ENCODE measurements at regions not wholly inside any gene's neighbourhood (a gene's known extent, or its start where the extent isn't known, plus 50 kb on each side); places are given as distances from the start of the nearest gene placed in this dataset.

DNA sequence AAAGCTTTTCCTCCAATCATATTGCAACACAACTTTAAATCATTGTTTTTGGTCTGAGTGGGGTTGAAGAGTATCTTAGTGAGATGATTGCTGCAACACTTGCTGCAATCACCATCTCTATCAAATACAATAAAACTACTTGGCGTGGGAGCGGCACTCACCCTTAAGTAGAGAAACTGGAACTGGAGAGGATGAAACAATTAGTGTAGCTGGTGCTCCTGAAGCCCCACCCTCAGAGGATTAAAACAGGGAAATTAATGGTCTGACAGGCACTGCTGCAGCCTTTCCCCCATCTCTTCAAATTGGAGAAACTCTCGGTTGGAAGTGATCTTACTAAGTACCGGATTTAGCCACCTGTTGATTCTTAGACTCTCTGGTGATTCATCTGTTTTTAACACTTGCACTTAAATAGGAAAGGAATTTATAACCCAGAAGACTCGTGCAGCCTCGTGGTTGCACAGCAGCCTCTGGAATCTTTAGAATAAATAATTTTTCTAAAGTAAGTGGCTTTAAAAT, 80.5 kb upstream of the KIF26B start:
- H3K4me2 ChIP-seq (ENCODE audit: control insufficient read depth, insufficient read depth) = no peak overlapping the region
- no TSS peak for BruUV-seq (replicated peaks)
- DNase-seq (ENCODE audit: low read depth, low spot score) = no peak
- 48% methylated on average over 6 of the region's 6 CpGs for WGBS (ENCODE audit: insufficient coverage, insufficient replicate concordance, low lambda C conversion rate, missing lambda C conversion rate)
- ChIA-PET CTCF (no interaction called here), POLR2A (no interaction called here), RAD21 (ENCODE audit: unreplicated experiment) (no interaction called here), SMC1A (ENCODE audit: uncharacterized antibody, unreplicated experiment) (interaction anchor here (0.7 kb wide), 1 partner anchor 18 kb away, joined by 3 read pairs; no protein-coding TSS in a partner anchor)
- no peaks in the 10 kb centered on the region for H3K4me1 ChIP-seq (ENCODE audit: control insufficient read depth, insufficient read depth, low read length)
- intact Hi-C loops (cut with micrococcal nuclease; ENCODE audit: unreplicated experiment) (no loop called here), in situ Hi-C loops (cut with MboI) (loop anchor here (10.0 kb wide), 1 partner anchor 931 kb away; no protein-coding TSS in a partner anchor)
- H2AFZ ChIP-seq (ENCODE audit: control insufficient read depth, low read depth, low read length) = no peak overlapping the region
- H3K4me3 ChIP-seq = no peak overlapping the region
- H3K36me3 ChIP-seq (ENCODE audit: control insufficient read depth in 2 of 2, insufficient read depth in 2 of 2, low read length in 1 of 2) = no peaks in the 10 kb centered on the region
- no peak overlapping the region for H3K9ac ChIP-seq (ENCODE audit: control insufficient read depth, insufficient read depth, low read length)
- no peaks in the 10 kb centered on the region for H3K79me2 ChIP-seq (ENCODE audit: control insufficient read depth, insufficient read depth, low read length)
- FAIRE-seq = no peak
- no peaks in the 10 kb centered on the region; a peak in 1 of 4 replicates for H3K27me3 ChIP-seq (replicated peaks in 1 of 2; ENCODE audit: control insufficient read depth in 2 of 2, insufficient read depth in 2 of 2, low read length in 1 of 2)
- no peak for ATAC-seq
- no peak overlapping the region for H3K27ac ChIP-seq (ENCODE audit: control insufficient read depth, insufficient read depth)
- no peaks in the 10 kb centered on the region for H3K9me3 ChIP-seq (replicated peaks; ENCODE audit: control insufficient read depth, insufficient read depth, low read length)
- no peaks in the 10 kb centered on the region for H4K20me1 ChIP-seq (ENCODE audit: control insufficient read depth, insufficient read depth)
- TF ChIP-seq, protein P1, sequence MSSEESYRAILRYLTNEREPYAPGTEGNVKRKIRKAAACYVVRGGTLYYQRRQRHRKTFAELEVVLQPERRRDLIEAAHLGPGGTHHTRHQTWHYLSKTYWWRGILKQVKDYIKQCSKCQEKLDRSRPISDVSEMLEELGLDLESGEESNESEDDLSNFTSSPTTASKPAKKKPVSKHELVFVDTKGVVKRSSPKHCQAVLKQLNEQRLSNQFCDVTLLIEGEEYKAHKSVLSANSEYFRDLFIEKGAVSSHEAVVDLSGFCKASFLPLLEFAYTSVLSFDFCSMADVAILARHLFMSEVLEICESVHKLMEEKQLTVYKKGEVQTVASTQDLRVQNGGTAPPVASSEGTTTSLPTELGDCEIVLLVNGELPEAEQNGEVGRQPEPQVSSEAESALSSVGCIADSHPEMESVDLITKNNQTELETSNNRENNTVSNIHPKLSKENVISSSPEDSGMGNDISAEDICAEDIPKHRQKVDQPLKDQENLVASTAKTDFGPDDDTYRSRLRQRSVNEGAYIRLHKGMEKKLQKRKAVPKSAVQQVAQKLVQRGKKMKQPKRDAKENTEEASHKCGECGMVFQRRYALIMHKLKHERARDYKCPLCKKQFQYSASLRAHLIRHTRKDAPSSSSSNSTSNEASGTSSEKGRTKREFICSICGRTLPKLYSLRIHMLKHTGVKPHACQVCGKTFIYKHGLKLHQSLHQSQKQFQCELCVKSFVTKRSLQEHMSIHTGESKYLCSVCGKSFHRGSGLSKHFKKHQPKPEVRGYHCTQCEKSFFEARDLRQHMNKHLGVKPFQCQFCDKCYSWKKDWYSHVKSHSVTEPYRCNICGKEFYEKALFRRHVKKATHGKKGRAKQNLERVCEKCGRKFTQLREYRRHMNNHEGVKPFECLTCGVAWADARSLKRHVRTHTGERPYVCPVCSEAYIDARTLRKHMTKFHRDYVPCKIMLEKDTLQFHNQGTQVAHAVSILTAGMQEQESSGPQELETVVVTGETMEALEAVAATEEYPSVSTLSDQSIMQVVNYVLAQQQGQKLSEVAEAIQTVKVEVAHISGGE (CRISPR knock-in tag; IDR thresholded peaks at IDR 0.05) = no peak
- TF ChIP-seq CEBPZ (IDR thresholded peaks at IDR 0.05; ENCODE audit: low read depth, low read length) (no peak), POU2F2 (IDR thresholded peaks at IDR 0.05; ENCODE audit: borderline replicate concordance, low read depth, low read length) (no peak), CREB1 (IDR thresholded peaks at IDR 0.05; ENCODE audit: low read depth) (no peak), CBX5 (IDR thresholded peaks at IDR 0.05; ENCODE audit: low read depth) (no peak), IKZF2 (IDR thresholded peaks at IDR 0.05) (no peak), NKRF (conservative IDR thresholded peaks at IDR 0.05) (no peak), GATAD2B (conservative IDR thresholded peaks at IDR 0.05; ENCODE audit: low read depth) (no peak), PAX5 (IDR thresholded peaks at IDR 0.05; ENCODE audit: borderline replicate concordance, low read depth, low read length) (no peak)
